AG09319 (cell line): ENCODE measurements at regions not wholly inside any gene's neighbourhood (a gene's known extent, or its start where the extent isn't known, plus 50 kb on each side); places are given as distances from the start of the nearest gene placed in this dataset.
A peak's percentile ranks its signal among the peaks of the same experiment; 100 is the strongest.
"Not testable (repeated sequence)": the region's sequence is repeated elsewhere in the genome, so short reads cannot be mapped to it uniquely, and the experiment has no call there.

Experiments used
- DNase-seq: peaks from one replicate; pipeline ENCODE4 v3.0.0-alpha.2; 2010; ENCODE audit warnings: low read depth; ENCODE audit errors: extremely low read depth
- TF ChIP-seq, protein P1 (sequence below): IDR thresholded peaks from 2 replicates; pipeline ENCODE4 v1.5.1; 2011; ENCODE audit warnings: low read depth, mild to moderate bottlenecking, inconsistent platforms, low read length, moderate library complexity

DNA sequence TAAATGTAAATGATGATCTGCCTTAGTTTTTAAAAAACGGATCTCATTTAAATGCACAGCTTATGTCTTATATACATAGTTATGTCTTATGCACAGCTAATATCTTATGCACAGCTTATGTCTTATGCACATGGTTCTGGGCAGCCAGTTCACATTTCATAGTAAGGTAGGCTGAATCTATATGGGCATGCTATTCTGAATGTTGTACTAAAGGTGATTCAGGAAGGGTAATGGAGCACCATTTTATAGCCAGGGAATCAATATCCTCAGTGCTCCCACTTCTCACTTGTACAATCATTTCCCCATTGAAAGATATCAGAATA, 77.9 kb upstream of the MID1 start:
- TF ChIP-seq, protein P1, sequence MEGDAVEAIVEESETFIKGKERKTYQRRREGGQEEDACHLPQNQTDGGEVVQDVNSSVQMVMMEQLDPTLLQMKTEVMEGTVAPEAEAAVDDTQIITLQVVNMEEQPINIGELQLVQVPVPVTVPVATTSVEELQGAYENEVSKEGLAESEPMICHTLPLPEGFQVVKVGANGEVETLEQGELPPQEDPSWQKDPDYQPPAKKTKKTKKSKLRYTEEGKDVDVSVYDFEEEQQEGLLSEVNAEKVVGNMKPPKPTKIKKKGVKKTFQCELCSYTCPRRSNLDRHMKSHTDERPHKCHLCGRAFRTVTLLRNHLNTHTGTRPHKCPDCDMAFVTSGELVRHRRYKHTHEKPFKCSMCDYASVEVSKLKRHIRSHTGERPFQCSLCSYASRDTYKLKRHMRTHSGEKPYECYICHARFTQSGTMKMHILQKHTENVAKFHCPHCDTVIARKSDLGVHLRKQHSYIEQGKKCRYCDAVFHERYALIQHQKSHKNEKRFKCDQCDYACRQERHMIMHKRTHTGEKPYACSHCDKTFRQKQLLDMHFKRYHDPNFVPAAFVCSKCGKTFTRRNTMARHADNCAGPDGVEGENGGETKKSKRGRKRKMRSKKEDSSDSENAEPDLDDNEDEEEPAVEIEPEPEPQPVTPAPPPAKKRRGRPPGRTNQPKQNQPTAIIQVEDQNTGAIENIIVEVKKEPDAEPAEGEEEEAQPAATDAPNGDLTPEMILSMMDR = no peak
- no peak for DNase-seq

DNA sequence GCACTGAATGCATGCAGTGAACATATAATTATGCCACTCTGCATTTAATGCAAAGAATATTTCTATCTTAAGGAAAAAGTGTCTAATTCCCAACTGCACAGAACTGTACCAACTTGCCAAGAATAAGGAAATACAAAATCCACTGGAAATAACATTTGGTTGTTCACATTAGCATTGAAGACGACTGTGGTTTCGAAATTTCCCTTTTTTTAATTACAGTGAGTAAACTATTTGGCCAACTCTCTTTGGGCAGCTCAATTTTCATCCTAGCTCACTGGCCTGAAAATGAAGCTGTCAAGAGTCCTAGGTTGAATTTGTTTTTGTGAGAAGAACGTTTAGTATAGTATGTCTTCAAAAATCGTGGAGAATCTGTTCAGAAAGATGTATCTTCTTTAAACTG, 81.6 kb upstream of the MID1 start:
- TF ChIP-seq, protein P1 = no peak
- DNase-seq = peak; percentile 14

DNA sequence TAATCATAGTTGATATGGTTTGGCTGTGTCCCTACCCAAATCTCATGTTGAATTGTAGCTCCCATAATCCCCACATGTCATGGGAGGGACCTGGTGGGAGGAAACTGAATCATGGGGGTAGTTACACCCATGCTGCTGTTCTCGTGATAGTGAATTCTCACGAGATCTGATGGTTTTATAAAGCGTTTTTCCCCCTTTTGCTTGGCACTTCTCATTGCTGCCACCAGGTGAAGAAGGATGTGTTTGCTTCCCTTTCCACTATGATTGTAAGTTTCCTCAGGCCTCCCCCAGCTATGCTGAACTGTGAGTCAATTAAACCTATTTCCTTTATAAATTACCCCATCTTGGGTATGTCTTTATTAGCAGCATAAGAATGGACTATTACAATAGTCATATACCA, 86.0 kb upstream of the MID1 start:
- DNase-seq = not testable (repeated sequence)

DNA sequence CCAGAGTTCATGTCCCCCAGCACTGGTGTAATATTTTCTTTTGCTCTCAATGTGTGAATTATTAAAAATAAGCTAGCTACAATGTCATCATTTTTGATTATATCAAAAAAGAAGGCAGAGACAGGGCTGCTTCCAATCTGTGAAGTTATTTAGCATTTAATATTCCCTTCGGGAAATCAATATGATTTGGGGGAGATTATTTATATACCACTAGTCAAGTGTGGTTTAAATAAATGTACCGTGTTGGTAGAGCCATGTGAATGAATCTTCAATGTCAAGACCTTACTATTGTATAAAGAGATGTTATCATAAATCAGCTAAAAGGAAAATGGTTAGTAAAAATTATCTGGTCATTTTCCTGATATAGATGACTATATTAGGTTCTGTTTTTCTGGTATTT, 87.4 kb upstream of the MID1 start:
- TF ChIP-seq, protein P1 = no peak

DNA sequence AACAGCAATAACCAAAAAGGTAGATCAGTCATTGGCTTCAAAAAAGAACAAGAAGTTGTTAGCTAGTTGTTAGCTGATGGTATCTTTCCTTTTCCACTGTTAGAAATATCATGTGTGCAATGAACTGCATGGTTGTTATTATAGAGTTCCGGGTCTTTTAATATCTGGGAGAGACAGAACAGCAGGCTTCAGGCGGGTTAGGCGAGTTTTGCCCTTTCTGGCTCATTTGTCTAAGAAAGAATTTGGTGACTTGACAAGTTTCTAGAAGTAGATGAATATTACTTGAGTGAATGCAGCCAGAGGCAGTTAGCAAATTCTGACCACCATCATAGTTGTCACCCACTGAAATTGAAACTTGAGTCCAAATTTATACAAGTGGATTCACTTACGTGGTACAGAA, 88.9 kb upstream of the MID1 start:
- DNase-seq = no peak
- TF ChIP-seq, protein P1 = no peak

More for the DNA sequence above, 87.4 kb upstream of the MID1 start:
- no peak for DNase-seq

DNA sequence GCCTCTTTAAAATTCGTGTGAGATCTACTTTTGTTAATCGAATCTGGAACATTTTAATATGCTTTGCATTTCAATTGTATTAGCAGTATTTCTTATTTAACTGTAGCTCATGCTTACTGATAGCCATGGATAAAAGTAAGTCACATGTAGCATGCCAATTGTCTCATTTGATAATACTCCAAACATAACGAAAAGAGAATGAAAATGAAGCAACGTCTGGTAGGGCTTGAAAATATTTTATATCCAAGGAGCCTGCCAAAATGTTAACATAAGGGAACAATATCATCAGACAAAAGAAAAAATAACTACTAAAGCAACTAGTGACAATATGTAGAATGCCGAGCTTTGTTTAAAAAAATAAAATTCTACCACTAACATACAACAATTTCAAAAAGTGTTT, 94.1 kb upstream of the MID1 start:
- TF ChIP-seq, protein P1 = no peak
- DNase-seq = no peak

DNA sequence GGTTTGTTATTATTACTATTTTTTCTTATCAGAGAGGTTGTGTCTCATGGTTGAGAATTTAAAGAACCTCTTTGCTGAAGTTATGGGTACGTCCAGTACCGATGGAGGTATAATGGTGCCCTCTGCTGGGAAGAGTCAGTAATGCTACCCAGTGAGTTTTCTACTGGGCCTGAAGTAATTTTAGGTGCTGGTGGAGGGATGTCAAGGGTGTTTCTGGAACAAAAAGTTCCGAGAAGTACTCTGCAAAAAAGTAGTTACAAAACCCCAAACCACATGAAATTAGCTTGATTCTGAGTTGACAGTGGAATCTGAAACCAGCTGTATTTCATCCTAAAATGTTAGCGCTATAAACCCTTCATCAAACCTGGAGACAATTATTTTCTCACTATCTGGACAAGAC, 102.5 kb upstream of the MID1 start:
- peak; percentile 39 for DNase-seq

DNA sequence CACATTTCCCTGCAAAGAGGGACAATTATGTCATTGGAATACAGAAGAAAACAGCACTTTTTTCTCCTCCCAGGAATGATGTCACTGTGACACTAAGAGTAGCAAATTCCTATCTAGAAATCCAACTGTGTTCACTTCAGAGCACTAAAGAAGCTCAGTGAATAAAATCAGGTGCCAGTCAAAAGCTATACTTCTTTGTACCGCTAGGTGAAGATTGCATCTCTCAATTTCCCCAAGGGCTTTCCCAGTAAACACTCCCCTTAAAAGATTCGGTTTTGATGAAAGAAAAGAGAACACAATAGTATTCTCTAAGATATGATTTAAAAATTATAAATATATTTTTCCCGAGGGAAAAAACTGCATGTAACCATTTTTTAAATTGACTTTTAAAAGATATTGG, 104.7 kb upstream of the MID1 start:
- DNase-seq = no peak
- TF ChIP-seq, protein P1 = no peak

More for the DNA sequence above, 102.5 kb upstream of the MID1 start:
- TF ChIP-seq, protein P1 = peak; percentile 68
